GM06990 (cell line): ENCODE measurements at regions not wholly inside any gene's neighbourhood (a gene's known extent, or its start where the extent isn't known, plus 50 kb on each side); places are given as distances from the start of the nearest gene placed in this dataset.
"Not testable (repeated sequence)": the region's sequence is repeated elsewhere in the genome, so short reads cannot be mapped to it uniquely, and the experiment has no call there.

ENCODE experiments used
- DNase-seq: peaks from one replicate; pipeline ENCODE4 v3.0.0-alpha.2; 2011; ENCODE audit not compliant: insufficient read length; ENCODE audit errors: extremely low read depth
- H3K27me3 ChIP-seq: replicated peaks from 2 replicates; pipeline ENCODE4 v1.6.0; 2011; ENCODE audit warnings: low read length; ENCODE audit not compliant: control insufficient read depth, insufficient read depth
- H3K36me3 ChIP-seq: 2 replicates; pipeline ENCODE4 v1.5.1; 2011; ENCODE audit warnings: low read length; ENCODE audit not compliant: control insufficient read depth, insufficient read depth
- H3K4me3 ChIP-seq: replicated peaks from 2 replicates; pipeline ENCODE4 v1.5.1; 2011; ENCODE audit warnings: low read depth, mild to moderate bottlenecking, control low read depth, low read length
- TF ChIP-seq, protein P1 (sequence below): IDR thresholded peaks from 2 replicates; pipeline ENCODE4 v1.5.1; 2011; ENCODE audit warnings: low read length, control low read depth, mild to moderate bottlenecking, inconsistent platforms; ENCODE audit not compliant: insufficient read depth, poor library complexity, severe bottlenecking

DNA sequence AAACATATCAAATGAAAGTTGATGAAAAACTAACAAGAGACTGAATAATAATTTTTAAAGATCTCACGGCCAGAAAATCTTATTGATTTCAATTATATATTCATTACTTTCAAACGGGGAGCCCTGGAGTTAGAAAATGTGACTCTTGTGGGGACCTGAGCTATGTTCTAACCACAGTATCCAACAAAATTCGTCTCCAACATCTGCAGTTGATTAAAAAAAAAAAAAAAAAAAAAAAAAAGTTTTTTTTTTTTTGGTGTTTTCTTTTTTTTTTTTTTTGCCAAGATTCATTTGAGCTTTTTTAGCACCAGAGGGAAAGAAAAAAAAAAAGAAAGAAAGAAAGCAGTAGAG lies 144.3 kb upstream of the PIK3R1 start:
- Histone ChIP-seq H3K36me3 (no peaks in the 10 kb centered on the region), H3K27me3 (no peaks in the 10 kb centered on the region), H3K4me3 (no peak overlapping the region)
- DNase-seq, result no peak
- TF ChIP-seq, protein P1, sequence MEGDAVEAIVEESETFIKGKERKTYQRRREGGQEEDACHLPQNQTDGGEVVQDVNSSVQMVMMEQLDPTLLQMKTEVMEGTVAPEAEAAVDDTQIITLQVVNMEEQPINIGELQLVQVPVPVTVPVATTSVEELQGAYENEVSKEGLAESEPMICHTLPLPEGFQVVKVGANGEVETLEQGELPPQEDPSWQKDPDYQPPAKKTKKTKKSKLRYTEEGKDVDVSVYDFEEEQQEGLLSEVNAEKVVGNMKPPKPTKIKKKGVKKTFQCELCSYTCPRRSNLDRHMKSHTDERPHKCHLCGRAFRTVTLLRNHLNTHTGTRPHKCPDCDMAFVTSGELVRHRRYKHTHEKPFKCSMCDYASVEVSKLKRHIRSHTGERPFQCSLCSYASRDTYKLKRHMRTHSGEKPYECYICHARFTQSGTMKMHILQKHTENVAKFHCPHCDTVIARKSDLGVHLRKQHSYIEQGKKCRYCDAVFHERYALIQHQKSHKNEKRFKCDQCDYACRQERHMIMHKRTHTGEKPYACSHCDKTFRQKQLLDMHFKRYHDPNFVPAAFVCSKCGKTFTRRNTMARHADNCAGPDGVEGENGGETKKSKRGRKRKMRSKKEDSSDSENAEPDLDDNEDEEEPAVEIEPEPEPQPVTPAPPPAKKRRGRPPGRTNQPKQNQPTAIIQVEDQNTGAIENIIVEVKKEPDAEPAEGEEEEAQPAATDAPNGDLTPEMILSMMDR, result no peak

DNA sequence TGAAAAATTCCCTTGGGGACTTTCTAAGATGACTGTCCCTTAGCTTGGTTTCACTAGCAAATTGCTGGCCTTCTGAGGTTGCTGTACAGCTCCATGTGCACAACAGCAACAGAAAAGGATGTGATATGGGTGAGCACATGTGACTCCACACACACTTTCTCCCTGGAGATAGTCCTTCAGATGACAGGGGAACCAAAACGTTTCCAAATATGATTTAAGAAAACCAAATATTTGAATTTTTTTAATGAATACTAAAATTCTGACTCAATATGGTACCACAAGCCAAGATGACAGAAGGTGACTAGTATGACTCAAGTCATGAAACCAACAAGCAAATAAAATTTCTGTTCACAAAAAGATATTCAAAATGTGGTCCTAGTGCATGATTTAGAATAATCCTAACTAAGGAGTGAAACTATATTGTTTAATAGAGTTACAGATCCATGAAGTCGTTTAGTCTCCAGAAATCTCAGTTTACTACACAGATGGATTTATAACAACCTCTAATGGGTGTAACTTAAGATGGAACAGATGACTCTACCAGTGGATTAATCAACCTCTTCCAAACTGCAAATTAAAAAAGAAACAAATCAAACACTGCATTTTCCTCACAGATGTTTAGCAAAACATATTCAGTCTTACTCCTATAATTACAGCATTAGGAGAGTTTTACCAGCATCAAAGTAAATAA lies 144.8 kb upstream of the PIK3R1 start:
- H3K4me3 ChIP-seq, result no peak overlapping the region
- TF ChIP-seq, protein P1, result no peak
- peak; percentile 67 for DNase-seq

DNA sequence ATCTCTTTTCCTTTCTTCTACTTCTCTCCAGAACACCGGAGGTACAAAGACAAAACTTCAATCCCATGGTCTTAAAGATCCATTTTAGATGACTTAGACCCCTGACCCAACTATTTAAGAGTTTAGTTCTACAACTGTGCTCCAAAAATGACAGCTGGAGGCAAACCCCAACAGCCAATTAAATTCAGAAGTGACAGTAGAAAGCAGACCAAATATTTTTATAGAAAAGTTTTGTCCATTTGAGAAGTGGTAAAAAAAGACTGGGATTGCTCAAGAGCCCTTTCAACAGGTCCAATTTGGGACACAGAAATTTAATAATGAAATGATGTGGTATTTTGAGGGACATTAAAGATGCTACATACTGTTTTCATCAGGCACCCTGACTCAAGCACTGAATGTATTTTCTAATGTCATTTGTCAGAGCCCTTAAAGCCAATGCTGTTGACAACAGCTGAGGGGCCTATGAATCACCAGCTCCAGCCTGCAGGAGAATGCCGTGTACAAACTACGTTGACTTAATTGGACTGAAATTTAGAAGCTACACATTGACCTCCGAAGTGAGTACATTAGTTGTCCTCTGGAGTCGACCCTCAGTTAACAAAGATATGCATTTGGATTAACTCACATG lies 147.5 kb upstream of the PIK3R1 start:
- Histone ChIP-seq H3K36me3 (no peaks in the 10 kb centered on the region), H3K27me3 (no peaks in the 10 kb centered on the region), H3K4me3 (no peak overlapping the region)
- DNase-seq, result no peak
- TF ChIP-seq, protein P1, result no peak

More for the DNA sequence above, 144.8 kb upstream of the PIK3R1 start:
- no peaks in the 10 kb centered on the region for H3K36me3 ChIP-seq
- H3K27me3 ChIP-seq, result no peaks in the 10 kb centered on the region

- Histone ChIP-seq H3K27me3 (no peaks in the 10 kb centered on the region), H3K4me3 (no peak overlapping the region), H3K36me3 (no peaks in the 10 kb centered on the region)
- no peak for DNase-seq
- TF ChIP-seq, protein P1, result no peak
These were observed 148.3 kb upstream of the PIK3R1 start for GRCh38 chr5:68067291-68067690.

GRCh38 chr5:68066277-68066955 lies 149.1 kb upstream of the PIK3R1 start:
- TF ChIP-seq, protein P1, result no peak
- DNase-seq, result no peak
- no peaks in the 10 kb centered on the region for H3K36me3 ChIP-seq

DNA sequence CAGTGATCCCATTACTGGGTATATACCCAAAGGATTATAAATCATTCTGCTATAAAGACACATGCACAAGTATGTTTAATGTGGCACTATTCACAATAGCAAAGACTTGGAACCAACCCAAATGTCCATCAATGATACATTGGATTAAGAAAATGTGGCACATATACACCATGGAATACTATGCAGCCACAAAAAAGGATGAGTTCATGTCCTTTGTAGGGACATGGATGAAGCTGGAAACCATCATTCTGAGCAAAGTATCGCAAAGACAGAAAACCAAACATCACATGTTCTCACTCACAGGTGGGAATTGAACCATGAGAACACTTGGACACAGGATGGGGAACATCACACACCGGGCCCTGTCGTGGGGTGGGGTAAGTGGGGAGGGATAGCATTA lies 150.2 kb upstream of the PIK3R1 start:
- H3K4me3 ChIP-seq, H3K27me3 ChIP-seq, DNase-seq, H3K36me3 ChIP-seq: not testable (repeated sequence)

More at GRCh38 chr5:68066277-68066955, 149.1 kb upstream of the PIK3R1 start:
- Histone ChIP-seq H3K4me3 (no peak overlapping the region), H3K27me3 (no peaks in the 10 kb centered on the region)
